A549 (cell line): ENCODE measurements at regions not wholly inside any gene's neighbourhood (a gene's known extent, or its start where the extent isn't known, plus 50 kb on each side); places are given as distances from the start of the nearest gene placed in this dataset.
"Not testable (repeated sequence)": the region's sequence is repeated elsewhere in the genome, so short reads cannot be mapped to it uniquely, and the experiment has no call there.

Experiments
- ATAC-seq, 2 experiments: fragments of 200-7000 bp in 1 of 2; fragments of >200 bp in 1 of 2; cut with Nextera tagmentation in 1 of 2; cut with Tn5 transposase in 1 of 2; 3 replicates each; pipeline versions ENCODE4 v1.8.0 to v1.9.1; 2018 to 2020; ENCODE audit warnings: mild to moderate bottlenecking in 1 of 2, moderate library complexity in 1 of 2
- CTCF ChIA-PET: fragments of 300-600 bp; sonication (Branson Sonifier 250); formaldehyde crosslinking; extraction: SDS; loops from one replicate; lab custom pipeline; 2021; ENCODE audit warnings: antibody characterized with exemption, inconsistent platforms; lab: Yijun Ruan, JAX
- POLR2A ChIA-PET: fragments of 350-600 bp; formaldehyde crosslinking; extraction: SDS; loops from one replicate; lab custom pipeline; 2021; ENCODE audit warnings: antibody characterized with exemption, inconsistent platforms; lab: Yijun Ruan, JAX
- DNase-seq, 2 experiments: peaks; one replicate each; pipeline versions ENCODE4 v3.0.0 to v3.0.0-alpha.2; 2011 to 2016; ENCODE audit warnings: low read depth in 1 of 2, low spot score in 1 of 2
- FAIRE-seq: peaks from 2 replicates; lab custom pipeline; 2011; peaks lifted over from hg19 to GRCh38; lab: Jason Lieb, UNC
- H3K27ac ChIP-seq, 2 experiments: fragments of >200 bp; sonication (Bioruptor Twin); formaldehyde crosslinking; 3 replicates each; pipeline ENCODE4 v1.5.1; 2016 to 2017
- H3K4me1 ChIP-seq: fragments of >200 bp; sonication (Bioruptor Twin); formaldehyde crosslinking; 3 replicates; pipeline ENCODE4 v1.6.1; 2016
- H3K4me2 ChIP-seq: fragments of >200 bp; sonication (Bioruptor Twin); formaldehyde crosslinking; 3 replicates; pipeline ENCODE4 v1.6.1; 2016
- H3K4me3 ChIP-seq: fragments of >200 bp; sonication (Bioruptor Twin); formaldehyde crosslinking; 3 replicates; pipeline ENCODE4 v1.5.1; 2016
- H3K9me3 ChIP-seq: fragments of >200 bp; sonication (Bioruptor Twin); formaldehyde crosslinking; 3 replicates; pipeline ENCODE4 v1.6.1; 2016
- BHLHE40 ChIP-seq: IDR thresholded peaks from 2 replicates; pipeline ENCODE4 v1.6.1; 2012; ENCODE audit warnings: low read depth, low read length, inconsistent platforms
- CBX8 ChIP-seq: fragments of 200-600 bp; sonication (generic); IDR thresholded peaks from 2 replicates; pipeline ENCODE4 v1.6.1; 2016
- CEBPB ChIP-seq, 2 experiments: fragments of >200 bp in 1 of 2; sonication (Bioruptor Twin) in 1 of 2; formaldehyde crosslinking in 1 of 2; IDR thresholded peaks; 2 replicates each; pipeline ENCODE4 v1.6.1; 2012 to 2016
- CHD4 ChIP-seq: fragments of 200-600 bp; sonication (generic); IDR thresholded peaks from 2 replicates; pipeline ENCODE4 v1.6.1; 2016; ENCODE audit warnings: antibody characterized with exemption, mild to moderate bottlenecking, borderline replicate concordance
- EHF ChIP-seq: fragments of 250-450 bp; sonication (Bioruptor Pico); IDR thresholded peaks from 2 replicates; pipeline ENCODE4 v1.5.0; 2020; ENCODE audit warnings: mild to moderate bottlenecking
- EP300 ChIP-seq, 2 experiments: fragments of >200 bp; sonication (Bioruptor Twin); formaldehyde crosslinking; IDR thresholded peaks; 2 replicates in 1 of 2; 3 replicates in 1 of 2; pipeline ENCODE4 v1.6.1; 2016 to 2017
- ESRRA ChIP-seq: fragments of 150-350 bp; IDR thresholded peaks from 2 replicates; pipeline ENCODE4 v1.6.1; 2014; ENCODE audit warnings: mild to moderate bottlenecking, low read length, borderline replicate concordance
- FOSB ChIP-seq: fragments of 250-450 bp; sonication (Bioruptor Pico); IDR thresholded peaks from 2 replicates; pipeline ENCODE4 v1.5.0; 2020; ENCODE audit warnings: mild to moderate bottlenecking, moderate library complexity
- FOXS1 ChIP-seq: fragments of 250-450 bp; sonication (Bioruptor Pico); IDR thresholded peaks from 2 replicates; pipeline ENCODE4 v1.5.0; 2020; ENCODE audit warnings: mild to moderate bottlenecking, moderate library complexity
- GATA3 ChIP-seq: IDR thresholded peaks from 2 replicates; pipeline ENCODE4 v1.6.1; 2012; ENCODE audit warnings: borderline replicate concordance
- HDAC2 ChIP-seq: fragments of 200-600 bp; sonication (generic); IDR thresholded peaks from 2 replicates; pipeline ENCODE4 v1.6.1; 2016
- HOXA7 ChIP-seq: fragments of 250-450 bp; sonication (Bioruptor Pico); IDR thresholded peaks from 2 replicates; pipeline ENCODE4 v1.5.0; 2020; ENCODE audit warnings: mild to moderate bottlenecking, moderate library complexity
- HOXB13 ChIP-seq: fragments of 250-450 bp; sonication (Bioruptor Pico); IDR thresholded peaks from 2 replicates; pipeline ENCODE4 v1.5.0; 2020; ENCODE audit warnings: low read depth, mild to moderate bottlenecking, moderate library complexity
- HOXB5 ChIP-seq: fragments of 250-450 bp; sonication (Bioruptor Pico); IDR thresholded peaks from 2 replicates; pipeline ENCODE4 v1.5.0; 2020; ENCODE audit warnings: mild to moderate bottlenecking, moderate library complexity
- JUN ChIP-seq, 2 experiments: fragments of >200 bp; sonication (Bioruptor Twin); formaldehyde crosslinking; IDR thresholded peaks; 2 replicates in 1 of 2; 3 replicates in 1 of 2; pipeline ENCODE4 v1.6.1; 2016 to 2017
- KDM1A ChIP-seq: fragments of 200-600 bp; sonication (generic); IDR thresholded peaks from 2 replicates; pipeline ENCODE4 v1.6.1; 2016; ENCODE audit warnings: low read depth, mild to moderate bottlenecking
- PHF8 ChIP-seq: fragments of 200-600 bp; sonication (generic); IDR thresholded peaks from 2 replicates; pipeline ENCODE4 v1.6.1; 2016; ENCODE audit warnings: low read depth, mild to moderate bottlenecking, antibody characterized with exemption, moderate library complexity, borderline replicate concordance
- RFX5 ChIP-seq: fragments of 450-650 bp; IDR thresholded peaks from 2 replicates; pipeline ENCODE4 v1.7.1; 2014; ENCODE audit warnings: antibody characterized with exemption, mild to moderate bottlenecking, moderate library complexity
- RNF2 ChIP-seq: fragments of 200-600 bp; sonication (generic); IDR thresholded peaks from 2 replicates; pipeline ENCODE4 v1.6.1; 2016; ENCODE audit warnings: low read depth, mild to moderate bottlenecking, antibody characterized with exemption, moderate library complexity, borderline replicate concordance
- TP53 ChIP-seq: fragments of 250-450 bp; sonication (Bioruptor Pico); IDR thresholded peaks from 2 replicates; pipeline ENCODE4 v1.5.0; 2021; ENCODE audit warnings: mild to moderate bottlenecking, moderate library complexity
- ZFP36 ChIP-seq: fragments of 450-650 bp; IDR thresholded peaks from 2 replicates; pipeline ENCODE4 v1.6.1; 2014; ENCODE audit warnings: borderline replicate concordance; ENCODE audit not compliant: partially characterized antibody
- ZSCAN20 ChIP-seq: fragments of 250-450 bp; sonication (Bioruptor Pico); IDR thresholded peaks from 2 replicates; pipeline ENCODE4 v1.8.0; 2022; ENCODE audit warnings: mild to moderate bottlenecking, moderate library complexity
- WGBS: methylation state at CpG from one replicate; pipeline ENCODE4 v1.1.6; 2017; ENCODE audit errors: missing lambda C conversion rate; 5-methylcytosine and 5-hydroxymethylcytosine counted together
- TF ChIP-seq, protein P1 (sequence below): fragments of 250-450 bp; sonication (Bioruptor Pico); IDR thresholded peaks from 2 replicates; pipeline ENCODE4 v1.5.0; 2020; ENCODE audit warnings: low read depth, mild to moderate bottlenecking, moderate library complexity
- TF ChIP-seq, protein P2 (sequence below): IDR thresholded peaks from 2 replicates; pipeline ENCODE4 v1.6.1; 2012
- TF ChIP-seq, protein P3 (sequence below): fragments of 250-450 bp; sonication (Bioruptor Pico); IDR thresholded peaks from 2 replicates; pipeline ENCODE4 v1.5.0; 2021; ENCODE audit warnings: mild to moderate bottlenecking, moderate library complexity, borderline replicate concordance
- TF ChIP-seq, protein P4 (sequence below): fragments of 150-350 bp; IDR thresholded peaks from 2 replicates; pipeline ENCODE4 v1.6.1; 2014; ENCODE audit warnings: low read depth, mild to moderate bottlenecking, low read length

DNA sequence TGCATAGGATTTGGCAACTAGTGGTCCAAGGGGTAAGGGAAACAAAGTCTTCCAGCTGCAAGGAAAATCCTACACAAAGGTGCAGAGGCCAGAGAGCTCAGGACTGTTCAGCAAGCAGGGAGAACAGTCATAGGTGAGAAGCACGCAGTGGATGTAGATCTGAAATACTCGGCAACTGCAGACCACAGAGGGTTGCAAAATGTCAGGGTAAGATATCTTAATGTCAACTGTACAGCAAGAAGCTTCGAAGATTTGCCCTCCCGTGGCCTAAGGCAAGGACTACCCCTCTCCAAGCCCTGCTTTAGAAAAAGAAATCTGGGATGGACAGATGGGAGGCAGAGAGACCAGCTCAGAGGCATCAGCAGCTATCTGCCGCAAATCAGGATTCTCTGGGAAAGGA is 153.4 kb upstream of the IRF2BP2 start:
- CTCF ChIA-PET: interaction anchor here (1.3 kb wide), 1 partner anchor 321 kb away, joined by 6 read pairs; no protein-coding TSS in a partner anchor
- POLR2A ChIA-PET: no interaction called here
- Histone ChIP-seq H3K9me3 (no peaks in the 10 kb centered on the region), H3K4me3 (no peak overlapping the region), H3K27ac (peak overlapping the region in 1 of 2 experiments; percentile 53; a peak in 3 of 6 replicates), H3K4me1 (0 out of 3 replicates have a peak, but pooled peaks cover 3% of the 10 kb centered on the region), H3K4me2 (no peak overlapping the region)
- no peak; a peak in 2 of 6 replicates for ATAC-seq
- no peak for TF ChIP-seq HOXA7 (CRISPR knock-in tag)
- no peak for TF ChIP-seq HDAC2
- TF ChIP-seq BHLHE40: no peak
- no peak for TF ChIP-seq GATA3
- no peak for TF ChIP-seq HOXB5
- TF ChIP-seq EP300 (IDR thresholded peaks at IDR 0.05): no peak
- TF ChIP-seq ESRRA: no peak
- no peak for TF ChIP-seq CBX8
- no peak for TF ChIP-seq RNF2
- no peak for TF ChIP-seq RFX5
- no peak for TF ChIP-seq ZFP36
- TF ChIP-seq ZSCAN20 (CRISPR knock-in tag): no peak
- TF ChIP-seq, protein P1, sequence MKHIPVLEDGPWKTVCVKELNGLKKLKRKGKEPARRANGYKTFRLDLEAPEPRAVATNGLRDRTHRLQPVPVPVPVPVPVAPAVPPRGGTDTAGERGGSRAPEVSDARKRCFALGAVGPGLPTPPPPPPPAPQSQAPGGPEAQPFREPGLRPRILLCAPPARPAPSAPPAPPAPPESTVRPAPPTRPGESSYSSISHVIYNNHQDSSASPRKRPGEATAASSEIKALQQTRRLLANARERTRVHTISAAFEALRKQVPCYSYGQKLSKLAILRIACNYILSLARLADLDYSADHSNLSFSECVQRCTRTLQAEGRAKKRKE (CRISPR knock-in tag): no peak
- no peak for FAIRE-seq
- 77% methylated on average over 5 of the region's 5 CpGs for WGBS
- DNase-seq: no peak

DNA sequence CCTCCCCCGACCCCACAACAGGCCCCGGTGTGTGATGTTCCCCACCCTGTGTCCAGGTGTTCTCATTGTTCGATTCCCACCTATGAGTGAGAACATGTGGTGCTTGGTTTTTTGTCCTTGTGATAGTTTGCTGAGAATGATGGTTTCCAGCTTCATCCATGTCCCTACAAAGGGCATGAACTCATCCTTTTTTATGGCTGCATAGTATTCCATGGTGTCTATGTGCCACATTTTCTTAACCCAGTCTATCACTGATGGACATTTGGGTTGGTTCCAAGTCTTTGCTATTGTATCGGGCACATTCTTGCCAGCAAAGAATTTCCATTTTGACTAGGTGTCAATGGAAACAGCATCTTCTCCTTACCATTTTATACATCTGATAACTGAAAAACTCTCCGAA is 152.1 kb upstream of the IRF2BP2 start:
- FAIRE-seq, H3K4me3 ChIP-seq, ATAC-seq, H3K9me3 ChIP-seq, DNase-seq, POLR2A ChIA-PET, H3K4me2 ChIP-seq, H3K27ac ChIP-seq, H3K4me1 ChIP-seq, CTCF ChIA-PET: not testable (repeated sequence)
- WGBS: 90% methylated on average over 5 of the region's 5 CpGs

DNA sequence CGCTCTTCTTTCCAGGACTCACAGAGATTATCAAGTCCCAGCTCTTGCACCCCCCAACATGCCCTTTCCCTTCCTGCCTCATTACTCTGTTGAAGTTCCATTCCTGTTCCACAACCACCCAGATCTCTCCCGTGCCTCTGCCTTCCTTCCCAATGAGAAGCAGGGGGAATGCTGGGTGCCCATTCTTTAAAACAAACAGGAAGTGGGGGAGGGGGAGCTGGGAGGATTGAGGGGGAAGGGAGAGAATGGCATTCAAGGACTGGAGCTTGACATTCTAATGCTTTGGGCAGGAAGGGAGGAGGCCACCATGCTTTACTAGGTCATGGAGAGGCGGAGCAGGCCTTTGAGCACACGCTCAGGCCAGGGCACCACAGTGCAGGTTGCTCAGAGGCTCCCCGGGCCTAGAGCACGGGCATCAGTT is 150.3 kb upstream of the IRF2BP2 start:
- CTCF ChIA-PET: interaction anchor here (1.1 kb wide), 1 partner anchor 249 kb away, joined by 3 read pairs; no protein-coding TSS in a partner anchor
- Histone ChIP-seq H3K4me3 (no peak overlapping the region), H3K27ac (peak overlapping the region in 1 of 2 experiments; percentile 59; a peak in 3 of 6 replicates), H3K9me3 (no peaks in the 10 kb centered on the region), H3K4me1 (peaks cover 10% of the 10 kb centered on the region; the same call in 1 of the 3 replicates), H3K4me2 (no peak overlapping the region)
- DNase-seq (no peak), FAIRE-seq (no peak), ATAC-seq (no peak)
- POLR2A ChIA-PET: no interaction called here
- TF ChIP-seq CHD4: no peak
- no peak for TF ChIP-seq CEBPB (IDR thresholded peaks at IDR 0.05)
- TF ChIP-seq JUN (IDR thresholded peaks at IDR 0.05): no peak
- TF ChIP-seq FOXS1 (CRISPR knock-in tag): no peak
- TF ChIP-seq, protein P2, sequence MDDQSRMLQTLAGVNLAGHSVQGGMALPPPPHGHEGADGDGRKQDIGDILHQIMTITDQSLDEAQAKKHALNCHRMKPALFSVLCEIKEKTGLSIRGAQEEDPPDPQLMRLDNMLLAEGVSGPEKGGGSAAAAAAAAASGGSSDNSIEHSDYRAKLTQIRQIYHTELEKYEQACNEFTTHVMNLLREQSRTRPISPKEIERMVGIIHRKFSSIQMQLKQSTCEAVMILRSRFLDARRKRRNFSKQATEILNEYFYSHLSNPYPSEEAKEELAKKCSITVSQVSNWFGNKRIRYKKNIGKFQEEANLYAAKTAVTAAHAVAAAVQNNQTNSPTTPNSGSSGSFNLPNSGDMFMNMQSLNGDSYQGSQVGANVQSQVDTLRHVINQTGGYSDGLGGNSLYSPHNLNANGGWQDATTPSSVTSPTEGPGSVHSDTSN: no peak
- no peak for TF ChIP-seq FOSB (CRISPR knock-in tag)
- no peak for TF ChIP-seq PHF8
- TF ChIP-seq, protein P1 (CRISPR knock-in tag): no peak
- TF ChIP-seq TP53: no peak
- TF ChIP-seq, protein P3, sequence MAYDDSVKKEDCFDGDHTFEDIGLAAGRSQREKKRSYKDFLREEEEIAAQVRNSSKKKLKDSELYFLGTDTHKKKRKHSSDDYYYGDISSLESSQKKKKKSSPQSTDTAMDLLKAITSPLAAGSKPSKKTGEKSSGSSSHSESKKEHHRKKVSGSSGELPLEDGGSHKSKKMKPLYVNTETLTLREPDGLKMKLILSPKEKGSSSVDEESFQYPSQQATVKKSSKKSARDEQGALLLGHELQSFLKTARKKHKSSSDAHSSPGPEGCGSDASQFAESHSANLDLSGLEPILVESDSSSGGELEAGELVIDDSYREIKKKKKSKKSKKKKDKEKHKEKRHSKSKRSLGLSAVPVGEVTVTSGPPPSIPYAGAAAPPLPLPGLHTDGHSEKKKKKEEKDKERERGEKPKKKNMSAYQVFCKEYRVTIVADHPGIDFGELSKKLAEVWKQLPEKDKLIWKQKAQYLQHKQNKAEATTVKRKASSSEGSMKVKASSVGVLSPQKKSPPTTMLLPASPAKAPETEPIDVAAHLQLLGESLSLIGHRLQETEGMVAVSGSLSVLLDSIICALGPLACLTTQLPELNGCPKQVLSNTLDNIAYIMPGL: no peak
- no peak for TF ChIP-seq HOXB13 (CRISPR knock-in tag)
- no peak for TF ChIP-seq RFX5
- TF ChIP-seq EHF (CRISPR knock-in tag): no peak
- no peak for TF ChIP-seq HOXB5
- TF ChIP-seq EP300 (IDR thresholded peaks at IDR 0.05): no peak
- TF ChIP-seq, protein P4, sequence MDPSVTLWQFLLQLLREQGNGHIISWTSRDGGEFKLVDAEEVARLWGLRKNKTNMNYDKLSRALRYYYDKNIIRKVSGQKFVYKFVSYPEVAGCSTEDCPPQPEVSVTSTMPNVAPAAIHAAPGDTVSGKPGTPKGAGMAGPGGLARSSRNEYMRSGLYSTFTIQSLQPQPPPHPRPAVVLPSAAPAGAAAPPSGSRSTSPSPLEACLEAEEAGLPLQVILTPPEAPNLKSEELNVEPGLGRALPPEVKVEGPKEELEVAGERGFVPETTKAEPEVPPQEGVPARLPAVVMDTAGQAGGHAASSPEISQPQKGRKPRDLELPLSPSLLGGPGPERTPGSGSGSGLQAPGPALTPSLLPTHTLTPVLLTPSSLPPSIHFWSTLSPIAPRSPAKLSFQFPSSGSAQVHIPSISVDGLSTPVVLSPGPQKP: no peak
- TF ChIP-seq ZFP36: no peak
- no peak for TF ChIP-seq KDM1A
- 82% methylated on average over 6 of the region's 6 CpGs for WGBS
